Fibroblast of pulmonary artery (primary cell): ENCODE measurements at regions not wholly inside any gene's neighbourhood (a gene's known extent, or its start where the extent isn't known, plus 50 kb on each side); places are given as distances from the start of the nearest gene placed in this dataset.

Source experiments
- DNase-seq: peaks from one replicate; pipeline ENCODE4 v3.0.0-alpha.2; 2010; ENCODE audit warnings: low read depth
- H3K4me3 ChIP-seq: replicated peaks from 2 replicates; pipeline ENCODE4 v1.5.1; 2011; ENCODE audit warnings: low read depth, mild to moderate bottlenecking, control low read depth, low read length, moderate library complexity
- CTCF ChIP-seq: IDR thresholded peaks from 2 replicates; pipeline ENCODE4 v1.5.1; 2011; ENCODE audit warnings: mild to moderate bottlenecking, control low read depth, low read length, inconsistent platforms; ENCODE audit errors: missing control alignments

- H3K4me3 ChIP-seq: no peak overlapping the region
- DNase-seq: no peak
- no peak for TF ChIP-seq CTCF
Measured at GRCh38 chr5:174259696-174260420, 214.4 kb downstream of the NSG2 start.

- DNase-seq: no peak
- H3K4me3 ChIP-seq: no peak overlapping the region
- no peak for TF ChIP-seq CTCF
Measured at GRCh38 chr5:174271316-174271715, 225.8 kb downstream of the NSG2 start.

GRCh38 chr5:174272671-174273070, 227.2 kb downstream of the NSG2 start:
- no peak for TF ChIP-seq CTCF
- no peak overlapping the region for H3K4me3 ChIP-seq
- DNase-seq: no peak

- no peak overlapping the region for H3K4me3 ChIP-seq
- TF ChIP-seq CTCF: no peak
- DNase-seq: no peak
Measured at GRCh38 chr5:174273325-174273724, 227.8 kb downstream of the NSG2 start.

- DNase-seq: no peak
- no peak overlapping the region for H3K4me3 ChIP-seq
- TF ChIP-seq CTCF: no peak
Measured at GRCh38 chr5:174275959-174276358, 230.5 kb downstream of the NSG2 start.

GRCh38 chr5:174281089-174281760, 235.7 kb downstream of the NSG2 start:
- DNase-seq: no peak
- H3K4me3 ChIP-seq: no peak overlapping the region
- TF ChIP-seq CTCF: no peak
